Mesenchymal stem cell (in vitro differentiated cells and primary cell): ENCODE measurements at regions not wholly inside any gene's neighbourhood (a gene's known extent, or its start where the extent isn't known, plus 50 kb on each side); places are given as distances from the start of the nearest gene placed in this dataset.

ENCODE experiments used
- DNase-seq: peaks from one replicate; pipeline ENCODE4 v3.0.0-alpha.2; 2013
- H2AFZ ChIP-seq: one replicate; pipeline ENCODE4 v1.6.1; 2013; ENCODE audit warnings: low read depth, mild to moderate bottlenecking, control low read depth, inconsistent platforms, low read length, moderate library complexity
- H2AK5ac ChIP-seq: 2 replicates; pipeline ENCODE4 v1.6.1; 2013; ENCODE audit warnings: low read length, moderate library complexity, mild to moderate bottlenecking, inconsistent platforms; ENCODE audit not compliant: severe bottlenecking
- H2BK120ac ChIP-seq: one replicate; pipeline ENCODE4 v1.6.1; 2013; ENCODE audit warnings: low read depth, mild to moderate bottlenecking, inconsistent platforms, low read length, moderate library complexity
- H2BK12ac ChIP-seq, 2 experiments: one replicate each; pipeline ENCODE4 v1.6.1; 2013; ENCODE audit warnings: inconsistent platforms in 2 of 2, low read length in 2 of 2, mild to moderate bottlenecking in 2 of 2, moderate library complexity in 2 of 2, control low read depth in 1 of 2
- H2BK15ac ChIP-seq: one replicate; pipeline ENCODE4 v1.6.1; 2013; ENCODE audit warnings: mild to moderate bottlenecking, low read depth, inconsistent platforms; ENCODE audit not compliant: poor library complexity, severe bottlenecking
- H2BK5ac ChIP-seq: 2 replicates; pipeline ENCODE4 v1.6.1; 2013; ENCODE audit warnings: low read depth, mild to moderate bottlenecking, low read length, control low read depth, inconsistent platforms; ENCODE audit not compliant: poor library complexity, severe bottlenecking
- H3K14ac ChIP-seq, 2 experiments: one replicate each; pipeline ENCODE4 v1.6.1; 2013; ENCODE audit warnings: inconsistent platforms in 2 of 2, low read length in 2 of 2, control low read depth in 1 of 2, mild to moderate bottlenecking in 1 of 2, moderate library complexity in 1 of 2
- H3K18ac ChIP-seq, 2 experiments: one replicate each; pipeline ENCODE4 v1.6.1; 2013; ENCODE audit warnings: inconsistent platforms in 2 of 2, low read length in 2 of 2, control low read depth in 1 of 2, low read depth in 1 of 2, mild to moderate bottlenecking in 1 of 2
- H3K23ac ChIP-seq, 2 experiments: one replicate each; pipeline ENCODE4 v1.6.1; 2013; ENCODE audit warnings: inconsistent platforms in 2 of 2, low read length in 2 of 2, mild to moderate bottlenecking in 2 of 2, moderate library complexity in 2 of 2, control low read depth in 1 of 2
- H3K27ac ChIP-seq: 2 replicates; pipeline ENCODE4 v1.5.1; 2013; ENCODE audit warnings: mild to moderate bottlenecking, moderate library complexity, low read length, control low read depth, inconsistent platforms; ENCODE audit not compliant: poor library complexity, severe bottlenecking
- H3K27me3 ChIP-seq, 2 experiments: 2 replicates each; pipeline versions ENCODE4 v1.6.1 to v1.7.0; 2013; ENCODE audit warnings: low read length in 2 of 2, mild to moderate bottlenecking in 2 of 2, moderate library complexity in 2 of 2, control low read depth in 1 of 2, inconsistent platforms in 1 of 2; ENCODE audit not compliant: control insufficient read depth in 1 of 2, insufficient read depth in 1 of 2
- H3K36me3 ChIP-seq, 2 experiments: 2 replicates each; pipeline versions ENCODE4 v1.6.1 to v1.7.0; 2013; ENCODE audit warnings: low read length in 2 of 2, control low read depth in 1 of 2, inconsistent platforms in 1 of 2, low read depth in 1 of 2, mild to moderate bottlenecking in 1 of 2; ENCODE audit not compliant: insufficient read depth in 2 of 2, control insufficient read depth in 1 of 2
- H3K4ac ChIP-seq, 2 experiments: one replicate each; pipeline ENCODE4 v1.6.1; 2013; ENCODE audit warnings: inconsistent platforms in 2 of 2, low read length in 2 of 2, mild to moderate bottlenecking in 2 of 2, moderate library complexity in 2 of 2, control low read depth in 1 of 2, low read depth in 1 of 2
- H3K4me1 ChIP-seq: 2 replicates; pipeline ENCODE4 v1.6.1; 2013; ENCODE audit warnings: low read depth, low read length, control low read depth; ENCODE audit not compliant: control insufficient read depth, insufficient read depth
- H3K4me2 ChIP-seq: 2 replicates; pipeline ENCODE4 v1.6.1; 2013; ENCODE audit warnings: low read length, mild to moderate bottlenecking, inconsistent platforms; ENCODE audit not compliant: poor library complexity, severe bottlenecking
- H3K4me3 ChIP-seq, 2 experiments: 2 replicates each; pipeline versions ENCODE4 v1.5.1 to v1.7.0; 2013; ENCODE audit warnings: low read length in 2 of 2, mild to moderate bottlenecking in 2 of 2, control low read depth in 1 of 2, low read depth in 1 of 2; ENCODE audit not compliant: insufficient read depth in 1 of 2
- H3K79me1 ChIP-seq: replicated peaks from 2 replicates; pipeline ENCODE4 v1.6.1; 2013; ENCODE audit warnings: mild to moderate bottlenecking, control low read depth, low read length, inconsistent platforms; ENCODE audit not compliant: poor library complexity, severe bottlenecking
- H3K9ac ChIP-seq: 2 replicates; pipeline ENCODE4 v1.7.0; 2013; ENCODE audit warnings: mild to moderate bottlenecking, low read length, moderate library complexity
- H3K9me3 ChIP-seq: 2 replicates; pipeline ENCODE4 v1.7.0; 2013; ENCODE audit warnings: mild to moderate bottlenecking, low read length; ENCODE audit not compliant: control insufficient read depth
- H4K8ac ChIP-seq: one replicate; pipeline ENCODE4 v1.6.1; 2013; ENCODE audit warnings: inconsistent platforms, mild to moderate bottlenecking, low read length, moderate library complexity
- H4K91ac ChIP-seq: one replicate; pipeline ENCODE4 v1.6.1; 2013; ENCODE audit warnings: mild to moderate bottlenecking, low read length, inconsistent platforms
- WGBS: methylation state at CpG from one replicate; pipeline ENCODE4 v1.1.7; 2013; ENCODE audit warnings: mixed read lengths; 5-methylcytosine and 5-hydroxymethylcytosine counted together

DNA sequence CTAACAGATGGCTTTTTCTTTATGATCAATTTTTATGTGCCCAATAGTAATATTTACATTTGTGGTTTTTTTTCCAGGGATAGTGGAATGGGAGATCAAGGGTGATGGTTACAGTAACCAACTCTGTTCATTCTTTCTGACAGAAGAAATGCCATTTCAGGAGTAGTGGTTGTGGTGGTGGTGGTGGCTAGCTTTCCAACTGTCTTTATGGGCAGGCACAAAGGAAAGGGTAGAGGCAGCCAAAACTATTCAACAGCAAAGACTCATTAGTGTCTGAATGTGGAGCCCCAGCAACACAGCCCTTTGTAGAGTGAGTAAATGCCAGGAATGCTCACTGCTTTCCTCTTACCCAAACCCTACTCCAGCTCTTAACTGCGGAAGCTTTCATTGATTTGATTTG is 227.7 kb downstream of the RND3 start:
- Histone ChIP-seq H3K9ac (no peak overlapping the region), H3K18ac (no peak overlapping the region), H2BK15ac (no peak overlapping the region), H3K4me1 (no peaks in the 10 kb centered on the region), H3K4me3 (no peak overlapping the region), H3K23ac (no peak overlapping the region), H2AFZ (no peak overlapping the region), H2AK5ac (no peak overlapping the region), H3K27ac (no peak overlapping the region), H2BK120ac (no peak overlapping the region), H4K8ac (no peak overlapping the region), H2BK12ac (peak overlapping the region in 1 of 2 experiments; percentile 54), H3K79me1 (no peaks in the 10 kb centered on the region), H3K4ac (no peak overlapping the region), H3K36me3 (no peaks in the 10 kb centered on the region), H3K4me2 (no peak overlapping the region), H3K27me3 (no peaks in the 10 kb centered on the region), H2BK5ac (no peak overlapping the region), H4K91ac (no peak overlapping the region), H3K14ac (no peak overlapping the region), H3K9me3 (no peaks in the 10 kb centered on the region)
- DNase-seq, result peak; percentile 53
- no CpG with 5 or more reads among the region's 1 CpG for WGBS

- Histone ChIP-seq H3K27ac (no peak overlapping the region), H3K4me3 (no peak overlapping the region), H3K18ac (peak overlapping the region in 1 of 2 experiments; percentile 39), H2AFZ (no peak overlapping the region), H4K8ac (no peak overlapping the region), H2BK12ac (no peak overlapping the region), H3K4ac (no peak overlapping the region), H3K79me1 (no peaks in the 10 kb centered on the region), H3K23ac (no peak overlapping the region), H2BK15ac (no peak overlapping the region), H3K4me1 (no peaks in the 10 kb centered on the region), H2BK5ac (no peak overlapping the region), H3K4me2 (no peak overlapping the region), H2BK120ac (no peak overlapping the region), H4K91ac (no peak overlapping the region), H2AK5ac (no peak overlapping the region), H3K9ac (no peak overlapping the region), H3K14ac (no peak overlapping the region), H3K9me3 (no peaks in the 10 kb centered on the region), H3K36me3 (no peaks in the 10 kb centered on the region), H3K27me3 (no peaks in the 10 kb centered on the region)
- 94% methylated on average over 8 of the region's 8 CpGs for WGBS
- no peak for DNase-seq
Measured at GRCh38 chr2:150258781-150259307, 228.6 kb downstream of the RND3 start.

DNA sequence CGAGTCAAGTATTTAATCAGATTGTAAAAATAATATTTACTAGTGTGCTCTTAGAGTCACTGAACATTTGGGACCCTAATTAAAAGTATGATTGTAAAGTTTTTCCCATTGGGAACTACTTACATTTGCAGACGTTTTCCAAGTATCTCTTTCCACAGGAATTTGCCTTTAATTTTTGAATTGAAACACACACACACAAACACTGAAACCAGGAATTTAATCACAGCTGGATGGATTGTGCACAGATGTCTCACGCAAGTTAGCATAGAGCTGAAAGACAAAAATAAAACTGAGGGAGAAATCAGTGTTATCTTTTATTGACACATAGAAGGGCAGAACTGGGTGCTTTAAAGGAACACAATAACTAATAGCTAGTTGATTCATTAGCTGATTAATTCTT is 230.7 kb downstream of the RND3 start:
- H2BK12ac ChIP-seq, result no peak overlapping the region
- no peak overlapping the region for H3K4me3 ChIP-seq
- H3K27me3 ChIP-seq, result no peaks in the 10 kb centered on the region
- no peak overlapping the region for H2AK5ac ChIP-seq
- H2AFZ ChIP-seq, result no peak overlapping the region
- H2BK15ac ChIP-seq, result no peak overlapping the region
- no peak overlapping the region for H3K4ac ChIP-seq
- H3K27ac ChIP-seq, result no peak overlapping the region
- no peaks in the 10 kb centered on the region for H3K4me1 ChIP-seq
- DNase-seq, result no peak
- no peaks in the 10 kb centered on the region for H3K79me1 ChIP-seq
- no peak overlapping the region for H3K4me2 ChIP-seq
- 91% methylated on average over 2 of the region's 3 CpGs for WGBS
- no peaks in the 10 kb centered on the region for H3K36me3 ChIP-seq
- no peak overlapping the region for H3K18ac ChIP-seq
- H3K9ac ChIP-seq, result no peak overlapping the region
- H3K23ac ChIP-seq, result no peak overlapping the region
- no peaks in the 10 kb centered on the region for H3K9me3 ChIP-seq
- H2BK5ac ChIP-seq, result no peak overlapping the region
- no peak overlapping the region for H4K8ac ChIP-seq
- no peak overlapping the region for H4K91ac ChIP-seq
- no peak overlapping the region for H3K14ac ChIP-seq
- no peak overlapping the region for H2BK120ac ChIP-seq

DNA sequence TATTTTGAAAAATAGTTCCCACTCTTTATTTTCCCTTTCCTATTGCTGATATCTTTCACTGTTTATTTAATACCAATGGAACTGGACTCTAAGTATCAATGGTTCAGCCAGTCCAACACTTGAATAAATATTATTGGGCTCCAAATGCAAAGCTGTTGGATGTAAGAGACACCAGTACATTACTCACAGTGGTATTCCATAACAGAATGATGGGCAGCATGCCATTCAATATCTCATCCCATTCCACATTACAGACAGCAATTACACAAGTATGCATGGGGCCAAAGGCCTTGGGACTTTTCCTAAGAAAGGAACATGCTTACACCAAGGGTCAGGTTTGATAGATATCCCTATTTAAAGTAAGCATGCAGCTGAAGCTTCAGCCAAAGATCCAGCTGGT is 231.9 kb downstream of the RND3 start:
- Histone ChIP-seq H2BK12ac (no peak overlapping the region), H3K9ac (no peak overlapping the region), H2BK120ac (no peak overlapping the region), H3K79me1 (no peaks in the 10 kb centered on the region), H4K8ac (no peak overlapping the region), H2AK5ac (no peak overlapping the region), H3K4me1 (no peaks in the 10 kb centered on the region), H2BK5ac (no peak overlapping the region), H2BK15ac (no peak overlapping the region), H2AFZ (no peak overlapping the region), H3K9me3 (no peaks in the 10 kb centered on the region), H3K4me3 (no peak overlapping the region), H3K27me3 (no peaks in the 10 kb centered on the region), H3K27ac (no peak overlapping the region), H4K91ac (no peak overlapping the region), H3K23ac (no peak overlapping the region), H3K18ac (no peak overlapping the region), H3K36me3 (no peaks in the 10 kb centered on the region), H3K4me2 (peak overlapping the region; percentile 16), H3K4ac (no peak overlapping the region), H3K14ac (no peak overlapping the region)
- DNase-seq, result peak; percentile 40
